CD8-positive, alpha-beta memory T cell (primary cell): ENCODE measurements at regions not wholly inside any gene's neighbourhood (a gene's known extent, or its start where the extent isn't known, plus 50 kb on each side); places are given as distances from the start of the nearest gene placed in this dataset.

Experiments
- CTCF ChIA-PET: fragments of 350-600 bp; sonication (Branson Sonifier 250); formaldehyde crosslinking; loops from one replicate; lab custom pipeline; 2021; ENCODE audit warnings: antibody characterized with exemption; lab: Charles Lee
- POLR2A ChIA-PET: fragments of 350-600 bp; sonication (Branson Sonifier 250); formaldehyde crosslinking; loops from one replicate; lab custom pipeline; 2021; ENCODE audit warnings: antibody characterized with exemption; lab: Charles Lee
- DNase-seq, 5 donors: peaks; one replicate each; pipeline versions ENCODE4 v3.0.0 to v3.0.0-alpha.2; 2020 to 2022; ENCODE audit warnings: mixed read lengths in 1 of 5
- H3K27ac ChIP-seq: one replicate; pipeline ENCODE4 v1.7.0; 2013; ENCODE audit warnings: low read depth, mild to moderate bottlenecking, low read length, moderate library complexity
- H3K27me3 ChIP-seq: 2 replicates; pipeline ENCODE4 v1.7.0; 2013; ENCODE audit warnings: low read length, mild to moderate bottlenecking; ENCODE audit not compliant: insufficient read depth, poor library complexity, severe bottlenecking
- H3K36me3 ChIP-seq: 2 replicates; pipeline ENCODE4 v1.7.0; 2013; ENCODE audit warnings: mild to moderate bottlenecking, low read length, moderate library complexity; ENCODE audit not compliant: insufficient read depth
- H3K4me1 ChIP-seq: 2 replicates; pipeline ENCODE4 v1.7.0; 2013; ENCODE audit warnings: mild to moderate bottlenecking, low read length, moderate library complexity; ENCODE audit not compliant: insufficient read depth
- H3K4me3 ChIP-seq: 2 replicates; pipeline ENCODE4 v1.7.0; 2013; ENCODE audit warnings: mild to moderate bottlenecking, low read length
- H3K9me3 ChIP-seq: 2 replicates; pipeline ENCODE4 v1.7.0; 2013; ENCODE audit warnings: mild to moderate bottlenecking, low read length
- H3K27ac Mint-ChIP-seq, 8 donors: one replicate each; pipeline ENCODE4 v1.8.0; 2020 to 2021; ENCODE audit warnings: mixed read lengths in 8 of 8, mild to moderate bottlenecking in 6 of 8, inconsistent platforms in 3 of 8, moderate library complexity in 3 of 8
- H3K27me3 Mint-ChIP-seq, 2 donors: one replicate each; pipeline ENCODE4 v1.8.0; 2020 to 2021; ENCODE audit warnings: mixed read lengths in 2 of 2, mild to moderate bottlenecking in 1 of 2, moderate library complexity in 1 of 2
- H3K36me3 Mint-ChIP-seq, 3 donors: one replicate each; pipeline ENCODE4 v1.8.0; 2020 to 2021; ENCODE audit warnings: mixed read lengths in 3 of 3, inconsistent platforms in 1 of 3, mild to moderate bottlenecking in 1 of 3
- H3K4me1 Mint-ChIP-seq, 3 donors: one replicate each; pipeline ENCODE4 v1.8.0; 2020 to 2021; ENCODE audit warnings: mixed read lengths in 3 of 3, inconsistent platforms in 1 of 3, mild to moderate bottlenecking in 1 of 3
- H3K4me3 Mint-ChIP-seq, 7 donors: one replicate each; pipeline ENCODE4 v1.8.0; 2020 to 2021; ENCODE audit warnings: mixed read lengths in 7 of 7, mild to moderate bottlenecking in 6 of 7, moderate library complexity in 4 of 7, inconsistent platforms in 2 of 7
- H3K9me3 Mint-ChIP-seq, 5 donors: one replicate each; pipeline ENCODE4 v1.8.0; 2020 to 2022; ENCODE audit warnings: mixed read lengths in 5 of 5, mild to moderate bottlenecking in 3 of 5, moderate library complexity in 2 of 5, inconsistent platforms in 1 of 5

DNA sequence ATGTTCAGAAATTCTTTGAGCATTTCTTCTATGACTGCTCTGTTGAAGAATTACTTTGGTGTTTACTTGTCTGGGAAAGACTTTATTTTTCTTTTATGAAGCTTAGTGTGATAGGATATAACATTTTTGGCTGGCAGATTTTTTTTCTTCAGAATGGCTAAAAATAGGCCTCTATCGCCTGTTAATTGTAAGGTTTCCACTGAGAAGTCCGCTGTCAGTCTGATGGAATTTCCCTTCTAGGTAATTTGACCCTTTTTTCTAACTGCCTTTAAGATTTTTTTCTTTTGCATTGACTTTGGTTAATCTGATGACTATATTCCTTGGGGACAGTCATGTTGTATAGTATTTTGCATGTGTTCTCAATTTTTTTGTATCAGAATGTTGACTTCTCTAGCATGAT is 590.7 kb downstream of the ADCYAP1 start:
- H3K36me3 Mint-ChIP-seq = no peaks in the 10 kb centered on the region
- no peaks in the 10 kb centered on the region for H3K27me3 Mint-ChIP-seq
- peaks cover 14 to 30% (median 19%) of the 10 kb centered on the region in 5 donors for H3K9me3 Mint-ChIP-seq

DNA sequence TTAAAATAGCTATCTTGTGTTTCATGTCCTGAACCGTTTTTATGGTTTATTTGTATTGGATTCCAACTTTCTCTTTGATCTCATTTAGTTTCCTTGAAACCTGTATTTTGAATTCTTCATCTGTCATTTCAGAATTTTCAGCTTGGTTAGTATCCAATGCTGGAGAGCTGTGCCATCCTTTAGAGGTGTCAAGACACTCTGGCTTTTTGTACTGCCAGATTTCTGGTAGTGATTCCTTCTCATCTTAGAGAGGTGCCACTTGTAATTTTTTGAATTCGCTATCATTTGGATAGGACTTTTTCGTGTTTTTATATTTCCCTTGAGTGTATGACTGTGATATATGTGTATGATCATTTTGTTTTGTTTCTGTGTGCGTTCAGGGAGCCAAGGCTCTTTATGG is 591.4 kb downstream of the ADCYAP1 start:
- Mint-ChIP-seq H3K27ac (no peak overlapping the region), H3K27me3 (no peaks in the 10 kb centered on the region), H3K9me3 (peaks cover 12 to 29% (median 19%) of the 10 kb centered on the region in 5 donors), H3K4me3 (no peak overlapping the region), H3K36me3 (no peaks in the 10 kb centered on the region), H3K4me1 (no peaks in the 10 kb centered on the region)
- Histone ChIP-seq H3K27ac (no peak overlapping the region), H3K4me1 (no peaks in the 10 kb centered on the region), H3K4me3 (no peak overlapping the region), H3K27me3 (no peaks in the 10 kb centered on the region), H3K36me3 (no peaks in the 10 kb centered on the region), H3K9me3 (no peaks in the 10 kb centered on the region)
- POLR2A ChIA-PET = no interaction called here
- no peak for DNase-seq
- CTCF ChIA-PET = no interaction called here

More for the DNA sequence above, 590.7 kb downstream of the ADCYAP1 start:
- ChIA-PET CTCF (no interaction called here), POLR2A (no interaction called here)
- no peak overlapping the region for H3K4me3 ChIP-seq
- no peaks in the 10 kb centered on the region for H3K36me3 ChIP-seq
- H3K4me1 Mint-ChIP-seq = no peaks in the 10 kb centered on the region
- no peaks in the 10 kb centered on the region for H3K4me1 ChIP-seq
- no peaks in the 10 kb centered on the region for H3K9me3 ChIP-seq
- H3K27ac ChIP-seq = no peak overlapping the region
- no peak overlapping the region for H3K27ac Mint-ChIP-seq
- no peak overlapping the region for H3K4me3 Mint-ChIP-seq
- H3K27me3 ChIP-seq = no peaks in the 10 kb centered on the region
- DNase-seq = no peak

DNA sequence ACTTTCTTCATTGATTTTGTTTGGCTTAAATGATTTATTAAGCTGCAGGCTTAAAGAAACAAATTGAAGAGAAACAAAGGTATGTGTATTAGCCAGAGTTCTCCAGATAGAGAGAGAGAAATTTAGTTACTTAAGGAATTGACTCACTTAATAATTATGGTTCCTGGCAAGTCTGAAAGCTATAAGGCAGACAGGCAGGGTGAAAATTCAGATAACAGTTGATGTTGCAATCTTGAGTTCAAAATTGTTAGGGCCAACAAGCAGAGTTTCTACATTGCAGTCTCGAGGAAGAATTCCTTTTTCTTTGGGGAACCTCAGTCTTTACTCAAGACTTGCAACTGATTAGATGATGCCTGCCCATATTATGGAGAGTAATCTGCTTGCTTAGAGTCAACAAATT is 593.5 kb downstream of the ADCYAP1 start:
- Histone ChIP-seq H3K4me1 (no peaks in the 10 kb centered on the region), H3K4me3 (no peak overlapping the region), H3K9me3 (no peaks in the 10 kb centered on the region), H3K27ac (no peak overlapping the region), H3K27me3 (no peaks in the 10 kb centered on the region), H3K36me3 (no peaks in the 10 kb centered on the region)
- H3K9me3 Mint-ChIP-seq = peaks cover 6 to 16% (median 12%) of the 10 kb centered on the region in 5 donors
- ChIA-PET POLR2A (no interaction called here), CTCF (no interaction called here)
- no peaks in the 10 kb centered on the region for H3K4me1 Mint-ChIP-seq
- no peak overlapping the region for H3K27ac Mint-ChIP-seq
- no peak overlapping the region for H3K4me3 Mint-ChIP-seq
- no peaks in the 10 kb centered on the region for H3K36me3 Mint-ChIP-seq
- DNase-seq = no peak
- H3K27me3 Mint-ChIP-seq = no peaks in the 10 kb centered on the region

DNA sequence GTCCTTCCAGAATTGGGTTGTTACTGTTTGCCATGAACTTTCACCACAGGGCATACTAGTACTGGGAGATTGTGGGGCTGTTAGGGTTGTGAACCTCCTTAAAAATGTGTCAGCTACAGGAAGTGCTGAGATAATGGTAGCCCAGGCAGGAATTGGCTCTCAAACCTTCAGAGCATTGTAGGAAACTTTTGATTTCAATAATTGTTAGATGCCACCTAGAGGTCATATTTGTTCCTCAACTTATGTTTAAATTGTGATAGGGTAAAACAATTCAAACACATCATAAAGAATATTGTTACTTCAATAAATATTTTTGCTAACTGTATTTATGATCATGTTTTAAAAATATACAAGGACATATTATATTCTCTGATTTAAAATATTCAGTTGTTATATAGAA is 594.6 kb downstream of the ADCYAP1 start:
- ChIA-PET POLR2A (no interaction called here), CTCF (no interaction called here)
- H3K27me3 ChIP-seq = no peaks in the 10 kb centered on the region
- no peaks in the 10 kb centered on the region for H3K36me3 Mint-ChIP-seq
- no peak overlapping the region for H3K27ac Mint-ChIP-seq
- no peaks in the 10 kb centered on the region for H3K36me3 ChIP-seq
- no peaks in the 10 kb centered on the region for H3K9me3 ChIP-seq
- no peak overlapping the region for H3K4me3 ChIP-seq
- peaks cover 5 to 15% (median 10%) of the 10 kb centered on the region in 5 donors for H3K9me3 Mint-ChIP-seq
- H3K4me3 Mint-ChIP-seq = no peak overlapping the region
- no peaks in the 10 kb centered on the region for H3K4me1 Mint-ChIP-seq
- no peaks in the 10 kb centered on the region for H3K27me3 Mint-ChIP-seq
- no peak overlapping the region for H3K27ac ChIP-seq
- no peaks in the 10 kb centered on the region for H3K4me1 ChIP-seq
- no peak for DNase-seq

DNA sequence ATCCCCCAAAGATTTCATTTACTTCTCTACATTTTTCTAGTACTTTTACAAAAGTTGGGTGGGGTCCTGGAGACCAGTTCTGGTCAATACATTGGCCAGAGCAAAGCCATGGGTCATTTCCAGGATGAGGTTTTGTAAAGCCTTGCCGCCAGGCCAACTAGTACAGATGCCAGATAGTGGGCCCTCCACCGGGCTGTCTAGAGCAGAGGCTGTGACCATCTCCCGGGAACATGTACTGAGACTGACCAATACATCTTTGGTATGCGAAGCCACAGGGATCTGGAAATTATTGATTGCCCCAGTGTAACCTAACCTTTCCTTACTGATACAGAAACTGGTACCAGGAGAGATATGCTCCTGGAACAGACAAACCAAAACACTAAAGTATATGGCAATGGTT is 599.2 kb downstream of the ADCYAP1 start:
- Mint-ChIP-seq H3K4me3 (no peak overlapping the region), H3K27ac (no peak overlapping the region), H3K27me3 (no peaks in the 10 kb centered on the region), H3K36me3 (no peaks in the 10 kb centered on the region), H3K4me1 (no peaks in the 10 kb centered on the region), H3K9me3 (peaks cover 0 to 6% (median 3%) of the 10 kb centered on the region in 5 donors)
- H3K27ac ChIP-seq = no peak overlapping the region
- no peaks in the 10 kb centered on the region for H3K9me3 ChIP-seq
- no peak for DNase-seq
- ChIA-PET POLR2A (no interaction called here), CTCF (no interaction called here)
- no peaks in the 10 kb centered on the region for H3K4me1 ChIP-seq
- H3K4me3 ChIP-seq = no peak overlapping the region
- no peaks in the 10 kb centered on the region for H3K27me3 ChIP-seq
- H3K36me3 ChIP-seq = no peaks in the 10 kb centered on the region

DNA sequence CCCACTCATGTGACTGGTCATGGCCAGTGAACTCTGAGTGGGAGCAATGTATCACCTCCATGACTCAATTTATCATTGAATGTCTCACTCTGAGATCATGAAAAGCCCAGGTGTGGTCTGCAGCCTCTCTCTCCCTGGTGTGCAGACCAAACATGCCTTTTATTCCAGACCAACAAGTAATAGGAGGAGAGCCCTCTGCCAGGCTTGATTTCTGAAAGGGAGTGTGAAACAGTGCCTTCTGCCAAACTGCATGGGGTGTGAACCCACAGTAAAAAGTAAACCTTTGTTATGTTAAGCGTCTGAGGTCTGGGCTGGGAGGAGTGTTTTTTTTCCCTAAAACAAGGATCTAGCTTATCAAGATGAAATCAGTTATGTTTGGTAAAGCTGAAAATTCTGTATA is 601.2 kb downstream of the ADCYAP1 start:
- H3K36me3 ChIP-seq = no peaks in the 10 kb centered on the region
- H3K4me1 ChIP-seq = no peaks in the 10 kb centered on the region
- H3K4me3 ChIP-seq = no peak overlapping the region
- Mint-ChIP-seq H3K4me1 (no peaks in the 10 kb centered on the region), H3K36me3 (no peaks in the 10 kb centered on the region), H3K4me3 (no peak overlapping the region), H3K9me3 (peaks cover 0 to 11% (median 3%) of the 10 kb centered on the region in 5 donors), H3K27ac (no peak overlapping the region), H3K27me3 (no peaks in the 10 kb centered on the region)
- no peak for DNase-seq
- ChIA-PET CTCF (no interaction called here), POLR2A (no interaction called here)
- no peaks in the 10 kb centered on the region for H3K9me3 ChIP-seq
- no peak overlapping the region for H3K27ac ChIP-seq
- no peaks in the 10 kb centered on the region for H3K27me3 ChIP-seq

DNA sequence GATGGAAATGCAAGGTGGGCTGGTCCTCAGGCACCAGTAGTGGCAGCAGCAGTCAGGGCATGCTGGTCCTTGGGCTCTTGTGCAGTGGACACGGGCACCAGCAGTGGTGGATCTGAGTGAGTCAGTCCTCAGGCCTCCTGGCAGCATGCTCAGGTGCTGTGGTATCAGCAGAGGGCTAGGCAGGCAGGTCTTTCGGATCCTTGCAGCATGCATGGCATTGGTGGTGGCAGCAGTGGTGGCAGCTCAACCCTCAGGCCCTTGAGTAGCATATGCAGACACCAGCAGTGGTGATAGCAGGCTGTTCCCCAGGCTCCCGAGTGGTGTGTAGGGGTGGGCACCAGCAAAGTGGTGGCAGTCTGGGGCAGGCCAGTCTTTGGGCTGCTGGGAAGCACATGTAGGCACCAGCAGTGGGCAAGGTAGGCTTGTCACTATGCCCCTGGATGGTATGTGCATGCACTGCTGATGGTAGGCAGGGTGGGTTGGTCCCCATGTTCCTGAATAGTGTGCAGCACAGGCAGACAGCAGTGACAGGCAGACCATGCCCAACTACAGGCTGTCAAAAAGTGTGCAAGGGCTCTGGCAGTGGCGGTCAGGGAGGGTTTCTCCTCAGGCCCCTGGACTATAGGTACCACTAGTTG is 606.0 kb downstream of the ADCYAP1 start:
- Histone ChIP-seq H3K9me3 (no peaks in the 10 kb centered on the region), H3K36me3 (no peaks in the 10 kb centered on the region), H3K4me1 (no peaks in the 10 kb centered on the region), H3K27me3 (no peaks in the 10 kb centered on the region), H3K4me3 (no peak overlapping the region), H3K27ac (no peak overlapping the region)
- Mint-ChIP-seq H3K36me3 (no peaks in the 10 kb centered on the region), H3K9me3 (peaks cover 0 to 6% (median 3%) of the 10 kb centered on the region in 5 donors), H3K4me1 (no peaks in the 10 kb centered on the region), H3K27ac (peak overlapping the region in 1 of 8 donors; percentile 57), H3K4me3 (peak overlapping the region in 1 of 7 donors; percentile 44), H3K27me3 (no peaks in the 10 kb centered on the region)
- CTCF ChIA-PET = no interaction called here
- POLR2A ChIA-PET = no interaction called here
- DNase-seq = no peak

DNA sequence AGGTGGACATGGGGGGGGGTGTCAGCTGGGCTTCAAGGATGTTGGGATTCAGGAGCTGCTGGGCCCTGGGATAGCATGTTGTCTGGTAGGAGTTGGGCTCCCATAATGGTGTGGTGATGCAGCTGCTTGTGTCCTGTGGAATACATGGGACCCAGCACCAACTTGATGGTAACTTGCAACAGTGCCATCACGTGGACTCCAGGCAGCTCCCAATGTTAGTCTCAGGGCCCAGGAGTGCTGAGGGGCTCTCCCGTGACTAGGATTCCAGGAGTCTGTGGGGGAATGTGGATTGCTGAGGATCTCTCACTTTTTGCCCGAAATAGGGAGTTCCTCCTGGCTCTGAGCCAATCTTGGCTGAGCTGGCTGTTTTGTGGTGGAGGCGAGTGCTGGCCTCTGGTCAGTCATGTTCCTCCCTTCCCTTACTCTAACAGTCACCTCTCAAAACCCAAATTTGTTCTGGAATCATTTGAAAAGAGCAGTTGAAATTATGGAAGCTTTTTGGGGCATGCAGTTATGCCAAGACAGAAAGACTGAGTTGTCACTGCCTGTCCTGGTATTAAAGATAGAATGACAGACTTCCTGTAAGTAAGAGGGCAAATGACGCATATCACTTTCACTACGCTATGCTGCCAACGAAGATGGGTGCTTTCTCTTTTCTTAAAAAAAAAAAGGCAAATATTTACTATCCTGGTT is 607.1 kb downstream of the ADCYAP1 start:
- no peak overlapping the region for H3K27ac Mint-ChIP-seq
- Histone ChIP-seq H3K36me3 (no peaks in the 10 kb centered on the region), H3K9me3 (no peaks in the 10 kb centered on the region), H3K4me1 (no peaks in the 10 kb centered on the region), H3K27me3 (no peaks in the 10 kb centered on the region), H3K27ac (no peak overlapping the region), H3K4me3 (no peak overlapping the region)
- no peak overlapping the region for H3K4me3 Mint-ChIP-seq
- POLR2A ChIA-PET = no interaction called here
- H3K27me3 Mint-ChIP-seq = no peaks in the 10 kb centered on the region
- no peaks in the 10 kb centered on the region for H3K36me3 Mint-ChIP-seq
- peaks cover 0 to 6% (median 3%) of the 10 kb centered on the region in 5 donors for H3K9me3 Mint-ChIP-seq
- CTCF ChIA-PET = no interaction called here
- no peaks in the 10 kb centered on the region for H3K4me1 Mint-ChIP-seq
- DNase-seq = no peak
